H9 (cell line): ENCODE measurements at regions not wholly inside any gene's neighbourhood (a gene's known extent, or its start where the extent isn't known, plus 50 kb on each side); places are given as distances from the start of the nearest gene placed in this dataset.

Experiments used
- DNase-seq: peaks from one replicate; pipeline ENCODE4 v3.0.0-alpha.2; 2017
- H2AFZ ChIP-seq: one replicate; pipeline ENCODE4 v1.6.1; 2013; ENCODE audit warnings: mild to moderate bottlenecking, low read length, control low read depth, moderate library complexity
- H2AK5ac ChIP-seq: 2 replicates; pipeline ENCODE4 v1.6.1; 2013; ENCODE audit warnings: low read length, control low read depth, mixed read lengths; ENCODE audit not compliant: insufficient read length
- H2BK120ac ChIP-seq: one replicate; pipeline ENCODE4 v1.6.1; 2013; ENCODE audit warnings: low read depth, mild to moderate bottlenecking, low read length, control low read depth, inconsistent platforms; ENCODE audit not compliant: poor library complexity, severe bottlenecking
- H2BK12ac ChIP-seq: 2 replicates; pipeline ENCODE4 v1.6.1; 2013; ENCODE audit warnings: low read length, control low read depth, mixed read lengths, low read depth; ENCODE audit not compliant: insufficient read length
- H2BK15ac ChIP-seq: 2 replicates; pipeline ENCODE4 v1.6.1; 2013; ENCODE audit warnings: low read depth, low read length, control low read depth
- H2BK20ac ChIP-seq: one replicate; pipeline ENCODE4 v1.6.1; 2013; ENCODE audit warnings: low read depth, mild to moderate bottlenecking, low read length, control low read depth, inconsistent platforms; ENCODE audit not compliant: poor library complexity, severe bottlenecking
- H2BK5ac ChIP-seq: 2 replicates; pipeline ENCODE4 v1.6.1; 2013; ENCODE audit warnings: low read length, control low read depth, mixed read lengths; ENCODE audit not compliant: insufficient read length
- H3K14ac ChIP-seq: 2 replicates; pipeline ENCODE4 v1.6.1; 2013; ENCODE audit warnings: low read length, control low read depth; ENCODE audit not compliant: insufficient read depth
- H3K18ac ChIP-seq: 2 replicates; pipeline ENCODE4 v1.6.1; 2013; ENCODE audit warnings: low read depth, mild to moderate bottlenecking, mixed read lengths, low read length, control low read depth; ENCODE audit not compliant: insufficient read length
- H3K23ac ChIP-seq: 2 replicates; pipeline ENCODE4 v1.6.1; 2013; ENCODE audit warnings: low read length, control low read depth, mixed read lengths, low read depth; ENCODE audit not compliant: insufficient read length
- H3K23me2 ChIP-seq: 2 replicates; pipeline ENCODE4 v1.6.1; 2013; ENCODE audit warnings: low read depth, mild to moderate bottlenecking, mixed read lengths, low read length, control low read depth; ENCODE audit not compliant: insufficient read length, poor library complexity, severe bottlenecking
- H3K27ac ChIP-seq: 2 replicates; pipeline ENCODE4 v1.5.1; 2013; ENCODE audit warnings: low read length, control low read depth, mixed read lengths, low read depth; ENCODE audit not compliant: insufficient read length
- H3K27me3 ChIP-seq: 2 replicates; pipeline ENCODE4 v1.6.1; 2013; ENCODE audit warnings: low read length, control low read depth, inconsistent platforms; ENCODE audit not compliant: insufficient read depth
- H3K4ac ChIP-seq: 2 replicates; pipeline ENCODE4 v1.6.1; 2013; ENCODE audit warnings: low read depth, mild to moderate bottlenecking, control low read depth, inconsistent platforms, low read length, moderate library complexity
- H3K4me1 ChIP-seq: 2 replicates; pipeline ENCODE4 v1.6.1; 2013; ENCODE audit warnings: low read length, control low read depth, inconsistent platforms; ENCODE audit not compliant: insufficient read depth
- H3K4me2 ChIP-seq: 2 replicates; pipeline ENCODE4 v1.6.1; 2013; ENCODE audit warnings: low read length, control low read depth, mixed read lengths; ENCODE audit not compliant: insufficient read length, insufficient read depth
- H3K56ac ChIP-seq: 2 replicates; pipeline ENCODE4 v1.6.1; 2013; ENCODE audit warnings: low read depth, mild to moderate bottlenecking, mixed read lengths, low read length, control low read depth; ENCODE audit not compliant: insufficient read length
- H3K79me1 ChIP-seq: 2 replicates; pipeline ENCODE4 v1.6.1; 2013; ENCODE audit warnings: low read depth, mild to moderate bottlenecking, moderate library complexity, low read length, control low read depth, inconsistent platforms; ENCODE audit not compliant: insufficient read depth, poor library complexity, severe bottlenecking
- H3K79me2 ChIP-seq: 2 replicates; pipeline ENCODE4 v1.6.1; 2013; ENCODE audit warnings: low read length, control low read depth, inconsistent platforms; ENCODE audit not compliant: insufficient read depth
- H3K9ac ChIP-seq: 2 replicates; pipeline ENCODE4 v1.6.1; 2013; ENCODE audit warnings: low read length, control low read depth, mixed read lengths; ENCODE audit not compliant: insufficient read length; ENCODE audit errors: extremely low read depth
- H3K9me3 ChIP-seq: one replicate; pipeline ENCODE4 v1.6.1; 2013; ENCODE audit warnings: low read depth, low read length, inconsistent platforms; ENCODE audit not compliant: control insufficient read depth
- H3T11ph ChIP-seq: one replicate; pipeline ENCODE4 v1.6.1; 2013; ENCODE audit warnings: mild to moderate bottlenecking, low read length, control low read depth, inconsistent platforms
- H4K20me1 ChIP-seq: one replicate; pipeline ENCODE4 v1.6.1; 2013; ENCODE audit not compliant: control insufficient read depth, insufficient read length, insufficient read depth
- H4K5ac ChIP-seq: 2 replicates; pipeline ENCODE4 v1.6.1; 2013; ENCODE audit warnings: low read depth, mild to moderate bottlenecking, mixed read lengths, low read length, control low read depth; ENCODE audit not compliant: insufficient read length
- H4K8ac ChIP-seq: replicated peaks from 2 replicates; pipeline ENCODE4 v1.6.1; 2013; ENCODE audit warnings: low read length, control low read depth, mixed read lengths, low read depth; ENCODE audit not compliant: insufficient read length
- H4K91ac ChIP-seq: 2 replicates; pipeline ENCODE4 v1.6.1; 2013; ENCODE audit warnings: low read depth, mild to moderate bottlenecking, moderate library complexity, mixed read lengths, low read length, control low read depth; ENCODE audit not compliant: insufficient read length
- H3K27ac Mint-ChIP-seq, 3 experiments: 2 replicates in 2 of 3; 3 replicates in 1 of 3; pipeline ENCODE4 v1.8.0; 2020 to 2021; ENCODE audit warnings: mixed read lengths in 3 of 3, mild to moderate bottlenecking in 1 of 3, moderate library complexity in 1 of 3
- H3K27me3 Mint-ChIP-seq: 2 replicates; pipeline ENCODE4 v1.8.0; 2021; ENCODE audit warnings: low read depth, mild to moderate bottlenecking, moderate library complexity, mixed read lengths
- H3K36me3 Mint-ChIP-seq, 3 experiments: 2 replicates in 2 of 3; 3 replicates in 1 of 3; pipeline ENCODE4 v1.8.0; 2020 to 2021; ENCODE audit warnings: low read depth in 3 of 3, mixed read lengths in 3 of 3; ENCODE audit not compliant: insufficient read depth in 1 of 3
- H3K4me1 Mint-ChIP-seq, 2 experiments: 2 replicates each; pipeline ENCODE4 v1.8.0; 2020; ENCODE audit warnings: mixed read lengths in 2 of 2
- H3K4me3 Mint-ChIP-seq, 2 experiments: 2 replicates in 1 of 2; 3 replicates in 1 of 2; pipeline ENCODE4 v1.8.0; 2020 to 2021; ENCODE audit warnings: mild to moderate bottlenecking in 2 of 2, mixed read lengths in 2 of 2, moderate library complexity in 1 of 2
- H3K9me3 Mint-ChIP-seq, 2 experiments: 2 replicates in 1 of 2; 3 replicates in 1 of 2; pipeline ENCODE4 v1.8.0; 2020; ENCODE audit warnings: mild to moderate bottlenecking in 2 of 2, mixed read lengths in 2 of 2, moderate library complexity in 1 of 2
- CTCF ChIP-seq: fragments of 200-600 bp; sonication (generic); conservative IDR thresholded peaks from 3 replicates; pipeline ENCODE4 v1.8.0; 2021; ENCODE audit warnings: antibody characterized with exemption, mild to moderate bottlenecking

DNA sequence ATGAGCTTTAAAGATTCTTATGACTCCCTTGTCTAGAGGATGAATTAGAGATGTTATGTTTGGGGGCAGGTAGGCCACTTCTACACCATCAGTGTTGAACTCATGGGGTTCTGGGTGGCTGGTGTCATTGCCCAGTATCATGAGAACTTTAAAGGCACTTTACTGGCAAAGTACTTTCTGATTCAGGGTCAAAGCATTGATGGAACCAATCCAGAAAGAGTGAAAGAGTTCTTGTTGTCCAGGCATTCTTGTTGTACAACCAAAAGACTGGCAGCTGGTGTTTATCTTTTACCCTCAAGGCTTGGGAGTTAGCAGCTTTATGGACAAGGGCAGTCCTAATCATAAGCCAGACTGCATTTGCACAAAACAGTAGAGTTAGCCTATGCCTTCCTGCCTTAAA is 673.0 kb downstream of the USP25 start:
- Histone ChIP-seq H3K23ac (no peak overlapping the region), H4K20me1 (no peaks in the 10 kb centered on the region), H3K56ac (no peak overlapping the region), H3K14ac (no peak overlapping the region), H3K79me2 (no peaks in the 10 kb centered on the region), H2AK5ac (no peak overlapping the region), H3T11ph (no peak overlapping the region), H3K4me1 (no peaks in the 10 kb centered on the region), H2AFZ (no peak overlapping the region), H3K4ac (no peak overlapping the region), H2BK120ac (no peak overlapping the region), H2BK15ac (no peak overlapping the region), H3K27me3 (no peaks in the 10 kb centered on the region), H3K27ac (no peak overlapping the region), H2BK5ac (no peak overlapping the region), H4K91ac (no peak overlapping the region), H3K18ac (no peak overlapping the region), H3K79me1 (no peaks in the 10 kb centered on the region), H3K23me2 (no peaks in the 10 kb centered on the region), H3K9ac (no peak overlapping the region), H2BK12ac (no peak overlapping the region), H2BK20ac (no peak overlapping the region), H3K4me2 (no peak overlapping the region), H4K5ac (no peak overlapping the region), H4K8ac (no peak overlapping the region), H3K9me3 (no peaks in the 10 kb centered on the region)
- Mint-ChIP-seq H3K4me3 (no peak overlapping the region), H3K9me3 (no peaks in the 10 kb centered on the region; a peak in 2 of 5 replicates), H3K4me1 (no peaks in the 10 kb centered on the region), H3K27me3 (no peaks in the 10 kb centered on the region), H3K27ac (no peak overlapping the region), H3K36me3 (no peaks in the 10 kb centered on the region; a peak in 1 of 7 replicates)
- no peak for DNase-seq
- no peak for TF ChIP-seq CTCF
